Hematopoietic multipotent progenitor cell (in vitro differentiated cells): ENCODE measurements at regions not wholly inside any gene's neighbourhood (a gene's known extent, or its start where the extent isn't known, plus 50 kb on each side); places are given as distances from the start of the nearest gene placed in this dataset.

Experiments used
- DNase-seq, 3 donors: peaks; one replicate each; pipeline ENCODE4 v3.0.0-alpha.2; 2011 to 2015; ENCODE audit warnings: low read depth in 2 of 3, low spot score in 2 of 3

DNA sequence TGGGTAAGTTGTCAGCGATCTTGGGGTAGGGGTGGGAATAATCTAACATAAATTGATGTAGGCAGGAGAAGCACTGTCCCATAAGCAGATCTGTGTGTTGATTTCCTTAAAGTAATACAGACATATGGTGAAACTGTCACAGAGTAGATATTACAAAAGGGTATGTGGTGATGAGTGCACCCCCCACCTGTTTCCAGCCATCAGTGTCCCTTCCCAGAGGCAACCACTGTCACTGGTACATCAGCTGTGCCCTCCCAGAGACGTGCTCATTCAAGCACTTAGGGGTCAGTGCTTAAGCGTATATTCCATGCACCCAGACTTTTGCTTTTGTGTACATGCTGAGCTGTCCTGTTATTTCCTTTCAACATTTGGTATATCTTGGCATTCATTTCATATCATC, 94.3 kb upstream of the PITX1 start:
- no peak for DNase-seq

DNA sequence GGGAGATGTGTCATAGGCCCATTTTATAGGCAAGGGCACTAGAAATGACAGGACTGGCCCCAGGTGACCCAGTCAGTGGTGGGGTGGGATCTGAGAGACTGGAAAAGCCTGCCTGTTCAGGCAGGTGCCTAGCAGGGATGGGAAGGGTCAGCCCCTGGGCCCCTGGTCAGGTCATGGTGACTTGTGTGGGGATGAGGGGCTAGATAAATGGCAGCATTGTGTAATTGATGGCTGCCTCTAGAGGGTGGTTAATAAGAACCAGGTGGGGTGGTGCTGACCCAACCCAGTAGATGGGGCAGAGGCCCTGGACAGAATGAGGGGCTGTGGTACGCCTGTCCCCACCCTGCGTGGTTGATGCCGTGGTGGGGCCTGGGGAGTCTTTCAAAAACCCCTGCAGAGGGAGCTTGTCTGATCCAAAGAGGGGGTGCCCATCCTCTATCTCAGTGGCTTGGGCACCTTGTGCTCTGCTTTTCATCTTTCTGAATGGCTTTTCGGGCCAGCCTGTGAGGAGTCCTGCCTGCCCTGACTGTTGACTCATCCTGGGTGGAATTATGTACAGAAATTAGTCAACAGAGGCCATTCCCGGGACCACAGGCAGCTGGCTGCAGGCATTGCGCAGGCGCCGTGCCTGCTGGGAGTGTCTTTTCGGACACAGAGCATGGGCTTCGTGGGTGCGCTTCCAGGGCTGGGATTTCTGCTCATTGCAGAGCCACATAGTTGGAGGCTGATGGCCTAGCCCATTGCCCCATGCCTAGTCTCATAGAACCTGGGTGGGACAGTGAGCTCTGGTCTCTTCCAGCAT, 93.6 kb upstream of the PITX1 start:
- DNase-seq, result no peak

DNA sequence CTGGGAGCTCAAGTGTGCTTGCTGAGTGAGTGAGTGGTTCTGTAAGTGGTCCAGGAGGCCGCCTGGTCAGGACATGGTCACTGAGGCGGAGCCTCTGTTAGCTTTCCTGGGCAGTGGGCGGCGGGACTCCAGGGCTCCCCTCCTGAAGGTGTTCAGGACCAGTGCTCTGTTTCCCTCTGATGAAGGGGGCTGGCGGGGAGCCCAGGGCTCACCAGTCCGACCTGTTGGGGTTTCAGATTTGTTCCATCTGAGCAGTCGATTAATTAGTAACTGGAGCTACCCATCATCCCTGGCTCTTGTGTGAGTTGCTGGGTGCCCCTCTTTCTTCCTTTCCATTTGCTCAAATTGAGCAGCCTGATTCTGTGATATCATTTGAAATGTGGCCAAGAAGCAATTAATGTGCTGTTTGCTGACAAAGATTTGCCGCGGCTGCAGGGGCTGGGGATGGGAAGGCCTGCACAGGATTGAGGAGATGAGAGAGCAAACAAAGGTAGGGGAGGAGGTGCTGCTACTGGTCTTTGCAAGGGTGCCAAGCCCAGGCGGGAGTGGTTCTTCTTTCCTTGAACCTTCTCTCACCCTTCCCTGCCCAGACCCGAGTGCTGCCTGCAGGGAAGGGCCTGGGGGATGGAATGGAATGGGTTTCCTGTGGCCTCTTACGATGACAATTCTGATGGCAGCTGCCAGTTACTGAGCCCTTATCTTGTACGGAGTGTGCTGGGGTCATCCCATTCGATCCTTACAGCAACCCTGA, 92.8 kb upstream of the PITX1 start:
- no peak for DNase-seq

DNA sequence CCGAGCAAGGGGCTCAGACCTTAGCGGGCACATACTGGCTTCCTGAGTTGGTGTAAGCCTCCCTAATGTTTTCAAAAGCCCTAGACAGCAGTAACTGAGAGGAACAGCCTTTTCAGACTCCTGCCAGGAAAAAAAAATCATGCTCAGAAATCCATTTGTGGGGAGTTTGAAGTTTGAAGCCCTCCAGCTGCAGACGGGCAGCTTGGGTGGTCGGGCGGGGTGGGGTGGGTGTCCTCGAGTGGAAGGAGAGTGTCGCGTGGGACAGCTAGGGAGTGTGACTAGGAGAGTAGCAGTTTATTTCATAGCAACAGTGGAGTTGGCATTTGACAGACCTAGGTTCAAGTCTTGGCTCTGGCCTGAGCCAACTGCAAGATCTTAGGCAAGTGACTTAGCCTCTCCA, 90.7 kb upstream of the PITX1 start:
- no peak for DNase-seq

DNA sequence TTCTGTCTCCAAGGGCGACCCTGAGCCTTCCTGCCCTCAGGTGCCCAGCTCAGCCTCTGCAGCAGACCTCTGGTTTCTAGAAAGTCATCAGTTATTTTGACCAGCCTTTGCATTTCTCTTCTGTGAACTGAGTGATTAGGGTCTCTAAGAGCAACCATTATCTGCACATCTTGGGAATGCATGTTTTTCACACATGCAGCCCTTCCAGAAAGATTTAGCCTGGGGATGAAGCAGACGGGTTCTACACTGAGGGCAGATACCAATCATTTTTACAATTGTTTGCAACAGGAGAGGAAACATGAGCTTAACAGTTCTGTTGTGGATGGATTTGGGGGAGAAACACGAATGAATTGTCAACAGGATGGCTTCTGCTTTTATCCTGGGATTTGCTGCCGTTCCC, 90.1 kb upstream of the PITX1 start:
- DNase-seq, result no peak

DNA sequence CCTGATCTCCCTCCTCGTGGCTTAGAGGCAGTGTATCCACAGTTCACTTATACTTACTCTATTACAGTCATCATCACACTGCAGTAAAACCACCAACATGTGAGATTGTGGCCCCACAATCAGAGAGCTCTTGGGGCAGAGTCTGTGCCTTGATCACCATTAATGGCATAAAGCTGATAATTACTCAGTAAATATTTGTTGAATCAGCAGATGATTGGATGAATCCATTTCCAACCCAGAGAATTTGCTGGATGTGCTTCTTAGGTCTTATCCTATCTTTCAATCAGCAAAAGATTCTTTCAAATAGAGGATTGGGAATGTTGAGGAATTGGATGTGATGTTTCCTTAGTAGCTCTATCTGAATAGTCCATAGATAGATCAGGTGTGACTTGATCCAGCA, 88.8 kb upstream of the PITX1 start:
- no peak for DNase-seq

DNA sequence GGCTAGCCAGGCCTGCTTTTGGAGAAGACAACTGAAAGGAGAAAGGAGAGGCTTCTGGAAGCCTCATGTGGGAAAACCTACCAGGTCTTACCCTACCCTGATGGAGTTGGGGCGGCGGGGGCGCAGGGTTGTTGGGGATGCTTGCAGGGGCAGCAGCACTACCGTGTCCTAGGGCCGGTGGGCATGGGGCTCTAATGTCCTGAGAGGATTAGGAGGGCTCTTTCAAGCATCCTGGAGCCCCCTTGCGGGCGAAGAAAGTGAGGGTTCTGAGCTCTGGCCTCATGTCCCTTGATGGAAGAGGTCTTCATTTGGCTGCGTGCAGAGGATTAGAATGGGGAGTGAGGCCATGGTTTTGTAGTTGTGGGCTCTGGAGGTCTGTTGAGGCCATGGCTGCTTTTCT, 86.9 kb upstream of the PITX1 start:
- no peak for DNase-seq

DNA sequence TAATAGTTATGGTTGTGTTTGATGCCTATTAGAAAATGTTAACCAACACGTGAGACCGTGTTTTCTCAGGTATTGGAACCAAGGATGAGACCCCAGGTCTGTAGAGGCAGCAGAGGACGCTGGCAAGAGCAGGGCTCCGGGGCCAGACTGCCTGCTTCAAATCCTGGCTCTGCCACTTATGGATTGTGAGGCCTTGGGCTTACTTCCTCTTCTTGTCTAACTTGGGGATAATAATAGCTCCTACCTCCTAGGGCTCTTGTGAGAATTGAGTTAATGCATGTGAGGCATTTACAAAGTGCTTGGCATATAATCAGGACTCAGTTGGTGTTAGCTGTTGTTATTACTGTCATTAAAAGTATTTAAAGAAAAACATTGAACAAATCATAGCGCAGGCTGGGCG, 85.5 kb upstream of the PITX1 start:
- DNase-seq, result no peak

DNA sequence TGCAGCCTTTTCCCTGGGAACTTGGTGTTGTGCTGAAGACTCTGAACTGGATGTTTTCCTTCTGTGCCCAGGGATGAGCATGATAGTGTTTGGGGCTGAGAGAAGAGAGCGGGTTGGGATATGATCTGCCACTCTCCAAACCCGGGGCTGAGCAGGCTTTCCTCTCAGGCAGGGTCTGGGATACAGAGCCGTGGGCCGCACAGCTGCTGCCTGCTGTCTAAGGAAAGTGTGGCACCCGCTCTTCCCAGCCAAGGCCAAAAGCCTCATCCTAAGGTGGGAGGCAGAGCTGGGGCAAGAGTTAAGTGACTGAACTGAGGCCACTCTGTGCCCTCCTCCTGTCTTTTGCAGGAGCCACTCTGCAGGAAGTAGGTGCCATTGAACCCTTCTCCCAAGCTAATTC, 83.6 kb upstream of the PITX1 start:
- DNase-seq, result no peak

DNA sequence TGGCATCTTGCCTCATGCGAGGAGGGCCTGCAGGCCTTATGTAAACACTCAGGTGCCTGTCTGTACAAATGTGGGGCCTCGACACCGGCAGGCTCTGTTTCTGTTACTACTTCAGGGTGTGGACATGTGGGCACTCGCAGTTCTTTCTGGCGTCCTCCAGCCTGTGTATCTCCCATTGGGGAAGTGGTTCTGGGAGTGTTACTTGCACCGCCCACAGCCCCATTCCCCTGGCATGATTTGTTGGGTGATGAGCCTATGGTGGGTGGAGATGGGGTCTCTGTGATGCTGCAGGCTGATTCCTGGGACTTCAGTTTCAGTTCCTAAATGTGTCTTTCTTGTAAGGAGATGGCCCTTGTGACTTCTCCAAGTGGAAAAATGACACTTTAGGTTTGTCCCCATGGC, 82.1 kb upstream of the PITX1 start:
- DNase-seq, result no peak

DNA sequence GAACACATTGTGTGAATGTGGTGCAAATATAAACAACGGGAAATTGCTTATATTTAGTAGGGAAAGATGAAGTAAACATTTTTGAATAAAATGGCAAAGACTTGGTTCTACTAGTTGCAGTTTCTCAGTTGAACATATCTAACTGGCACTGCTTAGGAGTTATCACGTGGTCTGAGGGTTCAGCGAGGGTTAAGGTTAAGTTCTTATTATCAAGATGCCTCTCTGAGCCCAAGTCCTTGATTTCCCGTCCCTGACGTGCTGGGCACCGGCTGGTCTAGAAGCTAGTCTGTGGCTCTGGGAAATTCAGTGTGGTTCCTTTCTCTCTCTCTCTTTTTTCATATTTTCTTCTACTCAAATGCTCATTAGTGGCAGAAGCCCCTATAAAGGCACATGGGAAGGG, 81.6 kb upstream of the PITX1 start:
- no peak for DNase-seq

DNA sequence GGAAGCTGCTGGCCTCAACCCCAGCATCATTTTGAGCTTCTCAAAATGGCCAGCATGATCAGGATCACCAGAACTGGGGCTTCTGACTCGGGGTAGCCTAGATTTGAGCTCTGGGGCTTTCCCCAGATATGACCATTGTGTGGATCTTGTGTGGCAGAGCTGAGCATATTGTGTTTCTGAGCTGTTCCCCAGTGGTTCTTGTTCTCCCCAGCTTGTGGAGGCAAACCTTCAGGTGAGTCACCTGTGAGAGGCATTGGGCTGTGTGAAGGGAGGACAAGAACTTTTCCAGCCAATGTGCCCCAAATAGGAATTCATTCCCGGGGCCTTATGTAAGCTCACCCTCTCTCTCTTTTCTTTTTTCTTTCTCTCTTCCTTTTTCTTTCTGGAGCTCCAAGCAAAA, 80.7 kb upstream of the PITX1 start:
- DNase-seq, result no peak

DNA sequence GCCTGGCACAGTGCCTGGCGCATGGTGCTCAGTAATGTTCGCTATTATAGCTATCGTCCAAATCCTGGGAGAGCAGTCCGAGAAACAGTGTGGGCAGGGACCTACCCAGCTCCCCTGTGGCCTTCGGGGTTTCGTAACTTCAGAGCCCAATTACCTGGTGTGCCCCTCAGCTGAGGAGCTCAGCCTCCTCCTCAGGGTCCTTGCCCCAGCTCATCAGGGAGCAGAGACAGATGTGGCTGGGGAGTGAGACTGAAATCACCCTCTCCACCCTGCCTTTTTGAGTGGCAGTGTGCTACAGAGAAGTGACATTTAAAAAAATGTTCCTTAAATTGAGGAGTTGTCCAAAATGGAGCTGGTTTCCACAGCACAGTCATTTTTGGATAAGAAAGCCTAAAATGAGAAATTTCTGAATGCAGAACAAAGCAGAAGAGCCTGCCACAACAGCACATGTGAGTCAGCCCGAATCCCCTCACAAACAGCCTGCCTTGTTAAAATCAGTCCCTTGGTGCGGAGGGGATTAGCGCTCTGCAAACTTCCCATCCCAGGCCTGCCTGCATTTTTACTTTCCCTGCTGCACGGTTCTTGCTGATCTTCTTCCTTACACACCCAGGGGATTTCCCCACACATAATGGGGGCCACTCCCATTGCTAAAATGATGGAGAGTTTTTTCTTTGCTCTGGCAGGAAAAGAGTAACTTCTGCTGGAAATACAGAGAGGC, 78.1 kb upstream of the PITX1 start:
- DNase-seq, result no peak

DNA sequence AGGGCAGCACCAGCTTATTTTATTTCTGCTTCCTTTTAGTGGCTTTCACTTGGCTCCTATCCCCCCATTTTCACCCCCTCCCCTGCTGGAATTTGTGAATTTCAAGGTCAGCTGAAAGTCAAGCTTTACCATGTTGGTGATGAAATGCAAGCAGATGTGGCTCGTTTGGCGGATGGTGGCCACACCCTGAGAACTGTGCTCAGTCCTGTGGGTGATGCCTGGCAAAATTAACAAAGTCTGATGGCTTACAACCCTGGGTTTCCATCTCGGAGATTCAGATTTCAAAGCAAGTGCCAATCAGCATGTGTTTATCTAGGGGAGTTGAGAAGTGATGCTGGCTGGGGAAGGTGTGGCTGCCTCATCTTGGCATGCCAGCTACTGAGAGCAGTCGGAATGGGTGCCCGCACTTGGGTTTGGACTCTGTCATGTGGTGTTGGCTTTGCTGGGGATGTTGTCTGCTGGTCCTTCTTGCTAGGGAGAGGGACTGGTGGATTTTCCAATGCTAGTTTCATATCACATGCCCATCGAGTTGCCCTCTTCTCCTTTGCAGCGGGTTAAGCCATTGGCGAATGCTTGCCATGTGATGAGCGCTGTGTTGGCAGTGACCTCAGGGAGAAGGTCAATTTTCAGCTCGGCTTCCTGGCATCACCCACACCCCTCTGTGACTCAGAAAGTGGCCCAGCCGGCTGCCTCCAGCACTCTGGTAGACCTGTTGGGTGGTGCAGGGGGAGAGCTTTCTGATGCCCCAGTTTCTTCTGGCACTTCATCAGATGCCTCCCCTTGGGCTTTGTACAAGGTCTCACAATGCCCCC, 77.0 kb upstream of the PITX1 start:
- DNase-seq, result no peak

DNA sequence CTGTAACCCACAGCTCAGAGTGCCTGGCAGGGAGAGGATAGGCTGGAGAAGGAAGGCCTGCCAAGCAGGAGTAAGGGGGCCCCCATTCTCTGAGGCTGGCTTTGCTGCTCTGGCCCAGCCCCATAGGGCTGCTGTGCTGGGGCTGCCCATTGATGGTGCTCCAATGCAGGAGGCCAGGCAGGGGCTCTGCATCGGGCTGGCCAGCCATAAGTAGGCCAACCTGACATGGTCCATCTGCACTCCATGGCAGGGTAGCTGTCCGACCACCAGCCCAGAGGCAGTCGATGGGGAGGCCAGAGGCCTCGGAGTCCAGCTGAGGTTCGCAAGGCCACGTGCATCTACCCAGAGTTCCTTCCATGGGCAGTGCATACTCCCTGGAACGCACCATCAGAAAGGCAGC, 75.0 kb upstream of the PITX1 start:
- DNase-seq, result no peak

DNA sequence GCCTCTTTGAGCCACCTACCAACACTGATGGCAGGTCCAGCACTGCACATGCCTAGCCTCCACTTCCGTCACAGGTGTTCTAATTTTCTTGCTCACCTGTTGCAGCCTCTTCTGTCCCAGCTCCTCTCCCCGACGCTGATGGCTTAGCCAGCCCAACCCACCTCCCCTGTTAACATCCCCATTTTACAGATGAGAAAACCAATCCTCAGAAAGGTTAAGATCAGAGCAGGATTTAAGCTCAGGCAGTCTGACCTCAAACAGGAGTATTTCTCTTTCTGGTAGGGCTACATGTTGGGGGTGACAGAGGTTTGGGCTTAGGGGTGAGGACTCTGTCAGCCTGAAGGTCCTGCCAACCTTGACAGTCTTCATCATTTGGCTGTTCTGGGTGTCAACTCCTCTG, 74.5 kb upstream of the PITX1 start:
- DNase-seq, result no peak

DNA sequence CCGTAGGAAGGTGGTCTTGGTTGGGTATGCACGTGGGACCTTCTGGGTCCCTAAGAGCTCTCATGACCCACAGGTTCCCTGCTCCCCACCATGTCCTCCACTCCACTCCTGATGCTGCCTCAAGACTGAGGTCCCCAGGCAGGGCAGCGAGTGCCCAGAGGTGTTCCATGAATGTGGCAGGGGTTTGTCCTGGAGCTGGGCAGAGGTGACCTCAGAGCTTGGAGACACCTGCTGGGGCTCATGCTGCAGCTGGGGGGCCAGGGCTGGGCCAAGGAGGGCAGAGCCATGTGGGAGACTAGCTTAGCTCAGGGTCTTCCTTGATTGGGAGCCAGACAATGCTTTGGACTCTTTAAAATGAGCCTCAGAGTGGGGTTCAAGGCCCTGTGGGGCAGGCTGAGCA, 74.0 kb upstream of the PITX1 start:
- DNase-seq, result no peak

DNA sequence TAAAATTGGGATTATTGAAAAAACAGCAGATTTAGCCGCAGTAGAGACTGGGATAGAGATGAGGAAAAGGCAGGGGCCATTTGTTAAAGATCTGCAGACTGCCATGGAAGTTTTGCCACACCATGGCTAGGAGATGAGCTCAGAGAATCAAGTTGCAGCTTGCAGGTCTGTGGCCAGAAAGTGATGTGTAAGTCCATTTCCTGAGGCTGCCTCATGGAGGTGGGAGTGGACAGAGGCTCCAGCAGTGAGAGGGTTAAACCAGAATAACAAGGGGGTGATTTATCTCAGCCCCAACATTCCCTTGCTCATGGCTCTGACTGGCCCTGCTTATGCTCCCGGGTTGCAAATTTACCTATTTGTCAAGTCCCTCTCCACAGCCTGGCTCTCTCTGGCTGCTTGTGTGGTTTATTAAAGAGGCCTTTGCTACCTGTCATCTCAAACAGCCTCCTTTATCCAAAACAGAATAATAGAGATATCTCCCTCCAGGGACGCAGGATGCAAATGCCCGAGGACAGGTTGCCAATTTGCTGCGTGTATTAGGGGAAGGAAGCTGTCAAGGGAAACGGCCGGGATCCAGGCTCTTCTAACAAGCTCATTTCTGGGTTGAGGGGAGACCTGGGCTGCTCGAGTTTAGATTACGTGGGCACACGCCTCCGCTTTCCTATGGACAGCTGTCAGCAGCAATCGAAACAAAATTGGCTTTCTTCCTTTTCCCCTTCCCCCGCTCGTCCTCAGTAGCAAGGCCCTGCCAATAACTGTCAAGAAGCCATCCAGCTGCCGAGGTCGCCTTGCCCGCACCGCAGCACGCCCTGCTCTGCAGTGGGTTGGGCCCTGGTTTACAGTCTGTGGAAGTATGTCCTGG, 72.8 kb upstream of the PITX1 start:
- DNase-seq, result no peak

DNA sequence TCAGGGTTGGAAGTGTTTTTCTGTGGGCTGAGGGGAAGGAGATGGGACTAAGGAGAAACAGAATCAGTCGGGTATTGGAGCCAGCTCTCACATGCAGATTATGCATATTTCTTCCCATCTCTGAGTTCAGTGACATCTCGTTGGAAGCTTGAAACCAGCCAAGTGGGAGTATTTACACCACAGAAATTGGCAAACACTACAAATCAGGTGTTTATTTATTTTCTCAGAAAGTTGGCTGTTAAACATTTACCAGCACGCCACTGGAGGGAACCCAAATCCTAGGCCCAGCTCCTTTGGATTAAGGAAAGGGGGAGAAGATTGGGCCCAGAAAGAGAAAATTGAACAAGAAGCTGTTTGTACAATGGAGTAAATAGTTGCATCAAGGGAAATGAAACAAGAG, 72.1 kb upstream of the PITX1 start:
- no peak for DNase-seq

DNA sequence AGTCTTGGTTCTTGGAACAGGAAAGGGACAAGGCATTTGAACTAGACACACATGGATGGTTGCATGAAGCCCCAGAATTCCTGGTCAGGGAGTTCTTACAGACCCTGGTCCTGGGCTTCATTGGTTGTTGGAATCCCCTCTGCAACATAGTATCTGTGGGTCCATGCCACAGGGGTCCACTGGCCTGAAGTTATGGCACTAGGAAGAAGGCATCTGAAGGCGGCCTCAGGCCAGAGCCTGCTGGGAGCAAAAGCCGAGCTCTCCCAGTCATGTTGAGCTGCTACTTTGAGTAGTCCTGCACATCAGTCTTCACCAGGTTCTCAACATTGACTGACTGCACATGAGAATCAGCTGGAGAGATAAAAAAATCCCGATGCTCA, 71.1 kb upstream of the PITX1 start:
- DNase-seq, result no peak
